K562 (cell line): ENCODE measurements at regions not wholly inside any gene's neighbourhood (a gene's known extent, or its start where the extent isn't known, plus 50 kb on each side); places are given as distances from the start of the nearest gene placed in this dataset.

Source experiments
- ATAC-seq: fragments of 200-7000 bp; cut with Tn5 transposase; 3 replicates; pipeline ENCODE4 v1.9.1; 2020; ENCODE audit warnings: moderate library complexity
- BruUV-seq: library from RNA; stranded (reverse); fragments of 400-500 nt; replicated peaks from 2 replicates; lab custom pipeline; 2021; lab: Mats Ljungman, UMichigan
- CTCF ChIA-PET: fragments of 300-600 bp; formaldehyde crosslinking; extraction: SDS; loops from one replicate; lab custom pipeline; 2021; ENCODE audit warnings: low intra/inter-chr PET ratio; lab: Yijun Ruan, JAX
- POLR2A ChIA-PET: fragments of 300-600, 350-650 bp; sonication (Branson Sonifier 250); formaldehyde crosslinking; extraction: SDS; loops from one replicate; lab custom pipeline; 2021; ENCODE audit warnings: antibody characterized with exemption, inconsistent platforms; lab: Yijun Ruan, JAX
- DNase-seq, 4 experiments: peaks; one replicate each; pipeline versions ENCODE4 v3.0.0 to v3.0.0-alpha.2; 2011 to 2018; ENCODE audit warnings: low spot score in 3 of 4, mixed read lengths in 3 of 4; ENCODE audit errors: extremely low read depth in 1 of 4
- FAIRE-seq: peaks from 2 replicates; lab custom pipeline; 2011; peaks lifted over from hg19 to GRCh38; lab: Jason Lieb, UNC
- H2AFZ ChIP-seq: 2 replicates; pipeline ENCODE4 v1.6.0; 2011; ENCODE audit warnings: low read depth, low read length, control low read depth, inconsistent platforms
- H3K27ac ChIP-seq: fragments of 200-600 bp; 3 replicates; pipeline ENCODE4 v1.8.0; 2011; ENCODE audit warnings: low read depth, mild to moderate bottlenecking, control low read depth, inconsistent platforms, low read length, moderate library complexity, mixed read lengths; ENCODE audit errors: extremely low read depth
- H3K27me3 ChIP-seq, 2 experiments: fragments of 300-600 bp in 1 of 2; 2 replicates in 1 of 2; 3 replicates in 1 of 2; pipeline versions ENCODE4 v1.6.0 to v1.8.0; 2011; ENCODE audit warnings: inconsistent platforms in 2 of 2, low read length in 2 of 2, mild to moderate bottlenecking in 1 of 2, mixed read lengths in 1 of 2, moderate library complexity in 1 of 2; ENCODE audit not compliant: control insufficient read depth in 2 of 2, insufficient read depth in 2 of 2
- H3K36me3 ChIP-seq: fragments of 300-600 bp; 3 replicates; pipeline ENCODE4 v1.8.0; 2011; ENCODE audit warnings: mild to moderate bottlenecking, low read length, inconsistent platforms; ENCODE audit not compliant: control insufficient read depth, insufficient read depth
- H3K4me1 ChIP-seq, 2 experiments: fragments of 200-600 bp in 1 of 2; replicated peaks in 1 of 2; 2 replicates in 1 of 2; 3 replicates in 1 of 2; pipeline versions ENCODE4 v1.5.1 to v1.8.0; 2011; ENCODE audit warnings: inconsistent platforms in 2 of 2, low read length in 2 of 2, mild to moderate bottlenecking in 1 of 2, mixed read lengths in 1 of 2, moderate library complexity in 1 of 2; ENCODE audit not compliant: control insufficient read depth in 2 of 2, insufficient read depth in 2 of 2
- H3K4me2 ChIP-seq: 2 replicates; pipeline ENCODE4 v1.6.1; 2011; ENCODE audit warnings: low read length, control low read depth, inconsistent platforms, mixed read lengths; ENCODE audit not compliant: insufficient read depth
- H3K4me3 ChIP-seq: fragments of 200-600 bp; sonication (generic), shearing (Covaris generic); 2 replicates; pipeline ENCODE4 v1.5.1; 2016; ENCODE audit warnings: control low read depth, inconsistent platforms
- H3K79me2 ChIP-seq: fragments of 200-600 bp; 3 replicates; pipeline ENCODE4 v1.8.0; 2011; ENCODE audit warnings: low read length, inconsistent platforms; ENCODE audit not compliant: control insufficient read depth, insufficient read depth
- H3K9ac ChIP-seq, 2 experiments: 2 replicates each; pipeline versions ENCODE4 v1.6.0 to v1.6.1; 2011; ENCODE audit warnings: low read depth in 2 of 2, low read length in 2 of 2, control low read depth in 1 of 2, inconsistent platforms in 1 of 2, mild to moderate bottlenecking in 1 of 2, mixed read lengths in 1 of 2; ENCODE audit not compliant: insufficient read depth in 1 of 2
- H3K9me1 ChIP-seq: one replicate; pipeline ENCODE4 v1.6.0; 2011; ENCODE audit warnings: inconsistent platforms, mild to moderate bottlenecking, low read length, moderate library complexity; ENCODE audit not compliant: control insufficient read depth, insufficient read depth
- H3K9me3 ChIP-seq: replicated peaks from 2 replicates; pipeline ENCODE4 v1.5.1; 2011; ENCODE audit warnings: low read depth, low read length, inconsistent platforms; ENCODE audit not compliant: control insufficient read depth, insufficient read depth
- H4K20me1 ChIP-seq: replicated peaks from 2 replicates; pipeline ENCODE4 v1.6.1; 2011; ENCODE audit warnings: low read length, inconsistent platforms, mixed read lengths; ENCODE audit not compliant: control insufficient read depth, insufficient read depth
- BCLAF1 ChIP-seq, 2 experiments: fragments of 450-650 bp in 1 of 2; IDR thresholded peaks; 2 replicates each; pipeline ENCODE4 v1.6.1; 2011 to 2017; ENCODE audit warnings: low read depth in 2 of 2, antibody characterized with exemption in 1 of 2, borderline replicate concordance in 1 of 2, low read length in 1 of 2, mild to moderate bottlenecking in 1 of 2, mixed read lengths in 1 of 2; ENCODE audit not compliant: control insufficient read depth in 1 of 2
- COPS2 ChIP-seq: fragments of 450-650 bp; conservative IDR thresholded peaks from 2 replicates; pipeline ENCODE4 v1.6.1; 2016; ENCODE audit warnings: mild to moderate bottlenecking, moderate library complexity
- CXXC5 ChIP-seq: fragments of 250-450 bp; sonication (Bioruptor Pico); IDR thresholded peaks from 2 replicates; pipeline ENCODE4 v1.8.0; 2022; ENCODE audit warnings: inconsistent platforms, mild to moderate bottlenecking, moderate library complexity
- FOXP4 ChIP-seq: sonication (generic); formaldehyde crosslinking; IDR thresholded peaks from 2 replicates; pipeline ENCODE4 v1.8.0; 2022; ENCODE audit warnings: mild to moderate bottlenecking, missing genetic modification reagents, borderline replicate concordance
- STAT5A ChIP-seq: IDR thresholded peaks from 2 replicates; pipeline ENCODE4 v1.6.1; 2012; ENCODE audit warnings: low read length, inconsistent platforms, borderline replicate concordance
- XRCC3 ChIP-seq: fragments of 450-650 bp; IDR thresholded peaks from 2 replicates; pipeline ENCODE4 v1.6.1; 2017; ENCODE audit warnings: mild to moderate bottlenecking, moderate library complexity
- ZNF232 ChIP-seq: sonication (generic); formaldehyde crosslinking; IDR thresholded peaks from 2 replicates; pipeline ENCODE4 v1.8.0; 2022; ENCODE audit warnings: mild to moderate bottlenecking, missing genetic modification reagents
- in situ Hi-C: fragments of 300-500 bp; cut with MboI; formaldehyde crosslinking; loops from 4 replicates; pipeline ENCODE4 v1.15.0; 2018; ENCODE audit warnings: inconsistent platforms, mixed read lengths
- intact Hi-C: fragments of 100-400 bp; cut with micrococcal nuclease; formaldehyde crosslinking; loops from 2 replicates; pipeline ENCODE4 v1.14.2; 2022

- Histone ChIP-seq H3K4me2 (no peak overlapping the region), H3K27me3 (no peaks in the 10 kb centered on the region), H2AFZ (no peak overlapping the region), H3K4me1 (peaks cover 0 to 1% of the 10 kb centered on the region in 2 experiments; a peak in 1 of 5 replicates), H3K79me2 (no peaks in the 10 kb centered on the region), H3K9me3 (no peaks in the 10 kb centered on the region), H3K27ac (no peak overlapping the region), H3K9ac (no peak overlapping the region), H3K4me3 (no peak overlapping the region), H4K20me1 (no peaks in the 10 kb centered on the region), H3K36me3 (peaks cover 13% of the 10 kb centered on the region; the same call in 1 of the 3 replicates), H3K9me1 (no peaks in the 10 kb centered on the region)
- intact Hi-C loops = no loop called here
- ATAC-seq (no peak), FAIRE-seq (no peak), DNase-seq (no peak)
- BruUV-seq = no TSS peak
- in situ Hi-C loops = no loop called here
- no peak for TF ChIP-seq CXXC5 (CRISPR knock-in tag)
- TF ChIP-seq ZNF232 = no peak
- no peak for TF ChIP-seq XRCC3
- no peak for TF ChIP-seq STAT5A
- no peak for TF ChIP-seq COPS2
- no peak for TF ChIP-seq BCLAF1 (IDR thresholded peaks at IDR 0.05; ENCODE audit: borderline replicate concordance in 1 of 2, control insufficient read depth in 1 of 2, low read depth in 2 of 2, low read length in 1 of 2)
- TF ChIP-seq FOXP4 = no peak
- CTCF ChIA-PET = interaction anchor here (0.7 kb wide), 1 partner anchor 34 kb away, joined by 3 read pairs; no protein-coding TSS in a partner anchor
- POLR2A ChIA-PET = no interaction called here
Measured at GRCh38 chr2:75954761-75955160, 244.0 kb upstream of the GCFC2 start.
